PC-3 (cell line): ENCODE measurements at regions not wholly inside any gene's neighbourhood (a gene's known extent, or its start where the extent isn't known, plus 50 kb on each side); places are given as distances from the start of the nearest gene placed in this dataset.

Experiments used
- ATAC-seq: fragments of 200-7000 bp; cut with Tn5 transposase; 2 replicates; pipeline ENCODE4 v1.9.1; 2020; ENCODE audit warnings: mild to moderate bottlenecking, moderate library complexity
- BruUV-seq: library from RNA; stranded (reverse); fragments of 400-500 nt; replicated peaks from 2 replicates; lab custom pipeline; 2021; lab: Mats Ljungman, UMichigan
- CTCF ChIA-PET: fragments of 300-600 bp; sonication (Branson Sonifier 250); formaldehyde crosslinking; loops from one replicate; lab custom pipeline; 2022; ENCODE audit warnings: antibody characterized with exemption; lab: Charles Lee
- POLR2A ChIA-PET: fragments of 300-600 bp; sonication (Branson Sonifier 250); formaldehyde crosslinking; loops from one replicate; lab custom pipeline; 2022; ENCODE audit warnings: antibody characterized with exemption; ENCODE audit not compliant: unreplicated experiment; lab: Charles Lee
- DNase-seq: peaks from one replicate; pipeline ENCODE4 v3.0.0-alpha.2; 2015
- H2AFZ ChIP-seq: fragments of 300-600 bp; sonication (generic); 2 replicates; pipeline ENCODE4 v1.6.0; 2016; ENCODE audit warnings: antibody characterized with exemption, low read length
- H3F3A ChIP-seq: fragments of 300-600 bp; sonication (generic); one replicate; pipeline ENCODE4 v1.6.0; 2017; ENCODE audit warnings: antibody characterized with exemption, low read length, control low read depth, mild to moderate bottlenecking; ENCODE audit not compliant: unreplicated experiment
- H3K27ac ChIP-seq: fragments of 300-600 bp; sonication (generic); 2 replicates; pipeline ENCODE4 v1.5.1; 2016; ENCODE audit warnings: mild to moderate bottlenecking, low read length
- H3K27me3 ChIP-seq: fragments of 300-600 bp; sonication (generic); 2 replicates; pipeline ENCODE4 v1.6.1; 2016; ENCODE audit warnings: low read length, mixed read lengths
- H3K36me3 ChIP-seq: fragments of 300-600 bp; sonication (generic); 2 replicates; pipeline ENCODE4 v1.6.1; 2016; ENCODE audit warnings: low read depth, mixed run types, low read length, mixed read lengths
- H3K4me1 ChIP-seq: fragments of 300-600 bp; sonication (generic); 2 replicates; pipeline ENCODE4 v1.5.1; 2016; ENCODE audit warnings: low read length; ENCODE audit not compliant: insufficient read depth
- H3K4me2 ChIP-seq: fragments of 300-600 bp; sonication (generic); 2 replicates; pipeline ENCODE4 v1.6.0; 2016; ENCODE audit warnings: low read length
- H3K4me3 ChIP-seq: fragments of 300-600 bp; sonication (generic); 2 replicates; pipeline ENCODE4 v1.5.1; 2016; ENCODE audit warnings: mild to moderate bottlenecking, low read length, mixed read lengths
- H3K79me2 ChIP-seq: fragments of 300-600 bp; sonication (generic); 2 replicates; pipeline ENCODE4 v1.6.1; 2017; ENCODE audit warnings: low read length, mixed read lengths
- H3K9ac ChIP-seq: fragments of 300-600 bp; sonication (generic); 2 replicates; pipeline ENCODE4 v1.6.0; 2016; ENCODE audit warnings: mild to moderate bottlenecking, low read length
- H3K9me2 ChIP-seq: fragments of 300-600 bp; sonication (generic); replicated peaks from 2 replicates; pipeline ENCODE4 v1.6.1; 2016; ENCODE audit warnings: mixed run types, low read length, mixed read lengths
- H3K9me3 ChIP-seq: fragments of 300-600 bp; sonication (generic); 2 replicates; pipeline ENCODE4 v1.6.1; 2016; ENCODE audit warnings: low read length, mixed read lengths
- H4K20me1 ChIP-seq: fragments of 300-600 bp; sonication (generic); 2 replicates; pipeline ENCODE4 v1.6.1; 2016; ENCODE audit warnings: low read length, mixed read lengths
- EZH2 ChIP-seq: fragments of 300-600 bp; sonication (generic); IDR thresholded peaks from one replicate; pipeline ENCODE4 v1.6.1; 2017; ENCODE audit warnings: antibody characterized with exemption, mild to moderate bottlenecking, low read length; ENCODE audit not compliant: unreplicated experiment
- EZH2phosphoT487 ChIP-seq: fragments of 300-600 bp; sonication (generic); IDR thresholded peaks from 2 replicates; pipeline ENCODE4 v1.6.1; 2018; ENCODE audit warnings: mild to moderate bottlenecking, antibody characterized with exemption, low read length, borderline replicate concordance
- intact Hi-C: fragments of 100-400 bp; cut with micrococcal nuclease; formaldehyde crosslinking; loops from 2 replicates; pipeline ENCODE4 v1.9.0; 2023
- TF ChIP-seq, protein P1 (sequence below): fragments of 300-600 bp; sonication (generic); conservative IDR thresholded peaks from 2 replicates; pipeline ENCODE4 v1.5.1; 2017; ENCODE audit warnings: antibody characterized with exemption, low read depth, mild to moderate bottlenecking, low read length

DNA sequence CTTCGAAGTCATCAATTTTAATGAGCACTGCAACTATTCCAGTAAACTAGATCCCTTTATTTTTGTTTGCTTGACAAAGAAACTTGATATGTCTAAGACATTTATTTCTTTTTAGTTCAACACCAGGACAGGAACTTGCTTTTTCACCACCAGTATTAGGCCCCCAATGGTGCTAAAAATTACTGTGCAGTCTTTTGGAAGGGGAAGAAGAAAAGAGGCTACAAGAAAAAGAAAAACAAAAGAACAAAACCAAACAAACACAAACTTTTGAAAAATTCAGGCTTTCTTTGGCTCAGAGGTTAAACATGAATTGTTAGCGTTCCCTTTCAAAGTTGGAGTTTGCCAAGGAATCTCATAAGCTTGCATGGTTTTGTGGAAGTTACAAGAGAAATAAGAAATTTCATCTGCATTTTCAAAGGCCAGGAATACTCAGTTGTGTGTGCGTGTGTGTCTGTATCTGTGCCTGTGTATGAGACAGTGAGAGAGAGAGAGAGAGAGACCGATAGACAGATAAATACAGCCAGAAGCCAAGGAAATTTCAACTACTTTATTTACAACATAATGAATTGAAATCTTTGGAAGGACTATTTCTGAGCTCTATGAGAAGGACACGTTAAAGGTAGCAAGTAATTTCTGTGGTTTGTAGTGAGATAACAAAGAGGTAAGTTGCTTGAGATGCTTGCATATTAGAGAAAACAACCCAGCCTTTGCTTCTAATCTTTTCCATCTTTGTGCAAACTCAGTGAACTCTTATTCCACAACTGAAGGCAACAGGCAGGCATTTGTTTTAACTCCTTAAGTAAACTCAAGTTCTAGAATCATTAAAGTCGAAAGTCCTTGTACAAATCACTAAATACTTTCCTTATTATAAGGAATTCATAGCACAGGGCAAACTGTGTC, 171.0 kb upstream of the CITED2 start:
- no peaks in the 10 kb centered on the region for H3K9me2 ChIP-seq
- no peaks in the 10 kb centered on the region for H4K20me1 ChIP-seq
- no TSS peak for BruUV-seq
- no peaks in the 10 kb centered on the region for H3K27me3 ChIP-seq
- TF ChIP-seq EZH2, result no peak
- no peak for TF ChIP-seq EZH2phosphoT487
- TF ChIP-seq, protein P1, sequence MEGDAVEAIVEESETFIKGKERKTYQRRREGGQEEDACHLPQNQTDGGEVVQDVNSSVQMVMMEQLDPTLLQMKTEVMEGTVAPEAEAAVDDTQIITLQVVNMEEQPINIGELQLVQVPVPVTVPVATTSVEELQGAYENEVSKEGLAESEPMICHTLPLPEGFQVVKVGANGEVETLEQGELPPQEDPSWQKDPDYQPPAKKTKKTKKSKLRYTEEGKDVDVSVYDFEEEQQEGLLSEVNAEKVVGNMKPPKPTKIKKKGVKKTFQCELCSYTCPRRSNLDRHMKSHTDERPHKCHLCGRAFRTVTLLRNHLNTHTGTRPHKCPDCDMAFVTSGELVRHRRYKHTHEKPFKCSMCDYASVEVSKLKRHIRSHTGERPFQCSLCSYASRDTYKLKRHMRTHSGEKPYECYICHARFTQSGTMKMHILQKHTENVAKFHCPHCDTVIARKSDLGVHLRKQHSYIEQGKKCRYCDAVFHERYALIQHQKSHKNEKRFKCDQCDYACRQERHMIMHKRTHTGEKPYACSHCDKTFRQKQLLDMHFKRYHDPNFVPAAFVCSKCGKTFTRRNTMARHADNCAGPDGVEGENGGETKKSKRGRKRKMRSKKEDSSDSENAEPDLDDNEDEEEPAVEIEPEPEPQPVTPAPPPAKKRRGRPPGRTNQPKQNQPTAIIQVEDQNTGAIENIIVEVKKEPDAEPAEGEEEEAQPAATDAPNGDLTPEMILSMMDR, result no peak
- intact Hi-C loops, result no loop called here
- peaks cover 3% of the 10 kb centered on the region for H3K4me1 ChIP-seq
- no peak for DNase-seq
- no peaks in the 10 kb centered on the region for H3K79me2 ChIP-seq
- no peaks in the 10 kb centered on the region for H3K36me3 ChIP-seq
- H3K4me2 ChIP-seq, result no peak overlapping the region
- no peaks in the 10 kb centered on the region for H3K9me3 ChIP-seq
- H3K27ac ChIP-seq, result no peak overlapping the region
- ChIA-PET CTCF (no interaction called here), POLR2A (no interaction called here)
- H2AFZ ChIP-seq, result no peak overlapping the region
- ATAC-seq, result no peak
- no peak overlapping the region for H3K9ac ChIP-seq
- no peak overlapping the region for H3K4me3 ChIP-seq
- no peaks in the 10 kb centered on the region for H3F3A ChIP-seq

DNA sequence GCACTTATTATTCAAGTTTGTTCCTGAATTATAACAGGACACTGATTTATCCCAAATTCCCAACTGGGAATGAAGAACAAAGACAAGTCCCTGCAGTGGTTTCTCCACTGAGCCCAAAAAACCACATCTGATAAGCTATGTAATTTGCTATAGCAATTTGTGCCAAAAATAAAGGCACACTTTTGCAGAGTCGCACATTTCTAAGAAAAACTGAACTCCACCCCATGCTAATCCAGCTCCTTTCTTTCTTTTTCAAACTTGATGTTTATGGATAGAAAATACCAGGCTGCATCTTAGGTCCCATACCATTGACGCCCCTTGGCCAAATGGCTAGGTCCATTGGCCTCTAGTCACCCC, 170.2 kb upstream of the CITED2 start:
- Histone ChIP-seq H3K9me3 (no peaks in the 10 kb centered on the region), H3K4me1 (peaks cover 10% of the 10 kb centered on the region), H3K27ac (no peak overlapping the region), H2AFZ (no peak overlapping the region), H3K9me2 (no peaks in the 10 kb centered on the region), H3K4me3 (no peak overlapping the region), H3K79me2 (no peaks in the 10 kb centered on the region), H3K4me2 (no peak overlapping the region), H3K27me3 (no peaks in the 10 kb centered on the region), H3F3A (no peaks in the 10 kb centered on the region), H3K36me3 (no peaks in the 10 kb centered on the region), H4K20me1 (no peaks in the 10 kb centered on the region), H3K9ac (no peak overlapping the region)
- ChIA-PET CTCF (no interaction called here), POLR2A (no interaction called here)
- ATAC-seq (no peak), DNase-seq (no peak)
- intact Hi-C loops, result no loop called here
- no peak for TF ChIP-seq EZH2
- BruUV-seq, result no TSS peak

DNA sequence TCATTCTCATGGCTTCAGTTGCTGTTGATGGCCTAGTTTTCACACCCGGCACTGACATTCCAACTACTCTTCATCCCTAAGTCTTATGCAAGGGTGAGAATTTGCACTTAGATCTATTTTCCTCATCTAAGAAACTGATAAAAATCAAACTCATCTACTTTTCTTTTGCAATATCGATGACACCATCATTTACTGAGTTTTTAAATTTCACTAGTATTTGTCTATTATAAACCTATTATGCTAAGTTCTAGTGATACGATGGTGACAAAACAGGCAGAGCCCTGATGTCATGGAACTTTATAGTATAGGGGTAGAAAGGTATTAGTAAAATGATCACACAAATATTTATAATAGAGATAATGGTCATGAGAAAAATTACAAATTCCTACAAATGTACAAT, 167.9 kb upstream of the CITED2 start:
- no peak for DNase-seq
- Histone ChIP-seq H3K9ac (no peak overlapping the region), H3K27ac (no peak overlapping the region), H3K4me1 (peaks cover 13% of the 10 kb centered on the region), H3K79me2 (no peaks in the 10 kb centered on the region), H3K27me3 (no peaks in the 10 kb centered on the region), H4K20me1 (no peaks in the 10 kb centered on the region), H3K4me2 (no peak overlapping the region), H3K4me3 (no peak overlapping the region), H3F3A (no peaks in the 10 kb centered on the region), H3K9me2 (no peaks in the 10 kb centered on the region), H3K36me3 (no peaks in the 10 kb centered on the region), H3K9me3 (no peaks in the 10 kb centered on the region), H2AFZ (no peak overlapping the region)
- BruUV-seq, result no TSS peak
- no peak for ATAC-seq
- intact Hi-C loops, result no loop called here
- ChIA-PET CTCF (no interaction called here), POLR2A (no interaction called here)
- TF ChIP-seq, protein P1, result no peak
- TF ChIP-seq EZH2phosphoT487 (no peak), EZH2 (no peak)
